GM23338 (cell line): ENCODE measurements at regions not wholly inside any gene's neighbourhood (a gene's known extent, or its start where the extent isn't known, plus 50 kb on each side); places are given as distances from the start of the nearest gene placed in this dataset.

Experiments used
- ATAC-seq: fragments of 200-7000 bp; cut with Tn5 transposase; 3 replicates; pipeline ENCODE4 v1.9.1; 2020
- DNase-seq: peaks from one replicate; pipeline ENCODE4 v3.0.0-alpha.2; 2015; ENCODE audit warnings: low spot score
- H2AFZ ChIP-seq: fragments of 200-600 bp; sonication (generic); 2 replicates; pipeline ENCODE4 v1.8.0; 2016; ENCODE audit warnings: antibody characterized with exemption, mild to moderate bottlenecking, moderate library complexity
- H3F3A ChIP-seq: fragments of 200-600 bp; sonication (generic); replicated peaks from 2 replicates; pipeline ENCODE4 v1.8.0; 2017; ENCODE audit warnings: antibody characterized with exemption, mixed run types, low read depth
- H3K27ac ChIP-seq: fragments of 200-600 bp; sonication (generic); 2 replicates; pipeline ENCODE4 v1.6.1; 2016; ENCODE audit warnings: low read depth
- H3K27me3 ChIP-seq: fragments of 200-600 bp; sonication (generic); 2 replicates; pipeline ENCODE4 v1.8.0; 2016; ENCODE audit warnings: mild to moderate bottlenecking, mixed run types, moderate library complexity; ENCODE audit not compliant: insufficient read depth
- H3K36me3 ChIP-seq: fragments of 200-600 bp; sonication (generic); 2 replicates; pipeline ENCODE4 v1.8.0; 2016; ENCODE audit warnings: mild to moderate bottlenecking; ENCODE audit not compliant: insufficient read depth
- H3K4me1 ChIP-seq: fragments of 200-600 bp; sonication (generic); 2 replicates; pipeline ENCODE4 v1.8.0; 2016; ENCODE audit warnings: mild to moderate bottlenecking, moderate library complexity; ENCODE audit not compliant: insufficient read depth
- H3K4me2 ChIP-seq: fragments of 200-600 bp; sonication (generic); 2 replicates; pipeline ENCODE4 v1.7.1; 2017; ENCODE audit warnings: mixed run types
- H3K4me3 ChIP-seq: fragments of 200-600 bp; sonication (generic); 2 replicates; pipeline ENCODE4 v1.6.1; 2016; ENCODE audit warnings: mixed run types
- H3K79me2 ChIP-seq: fragments of 200-600 bp; sonication (generic); replicated peaks from 2 replicates; pipeline ENCODE4 v1.8.0; 2017; ENCODE audit warnings: mild to moderate bottlenecking; ENCODE audit not compliant: insufficient read depth
- H3K9me2 ChIP-seq: fragments of 200-600 bp; sonication (generic); 2 replicates; pipeline ENCODE4 v1.8.0; 2017; ENCODE audit not compliant: insufficient read depth
- H4K20me1 ChIP-seq: fragments of 200-600 bp; sonication (generic); replicated peaks from 2 replicates; pipeline ENCODE4 v1.8.0; 2017; ENCODE audit warnings: mild to moderate bottlenecking; ENCODE audit not compliant: insufficient read depth
- H3K27ac Mint-ChIP-seq: 2 replicates; pipeline ENCODE4 v1.8.0; 2020; ENCODE audit warnings: inconsistent platforms, mild to moderate bottlenecking, moderate library complexity, mixed read lengths
- H3K27me3 Mint-ChIP-seq: 3 replicates; pipeline ENCODE4 v1.8.0; 2022; ENCODE audit warnings: low read depth, mild to moderate bottlenecking, moderate library complexity, mixed read lengths, inconsistent platforms; ENCODE audit not compliant: insufficient read depth, poor library complexity
- H3K36me3 Mint-ChIP-seq: 3 replicates; pipeline ENCODE4 v1.8.0; 2021; ENCODE audit warnings: low read depth, mild to moderate bottlenecking, inconsistent platforms, moderate library complexity, mixed read lengths
- H3K4me1 Mint-ChIP-seq: 3 replicates; pipeline ENCODE4 v1.8.0; 2020; ENCODE audit warnings: mild to moderate bottlenecking, inconsistent platforms, mixed read lengths
- H3K4me3 Mint-ChIP-seq: 3 replicates; pipeline ENCODE4 v1.8.0; 2021; ENCODE audit warnings: moderate library complexity, mild to moderate bottlenecking, inconsistent platforms, mixed read lengths
- H3K9me3 Mint-ChIP-seq: 3 replicates; pipeline ENCODE4 v1.8.0; 2020; ENCODE audit warnings: moderate library complexity, mild to moderate bottlenecking, inconsistent platforms, mixed read lengths
- CREB1 ChIP-seq: fragments of 250-450 bp; sonication (Bioruptor Pico); IDR thresholded peaks from 2 replicates; pipeline ENCODE4 v1.5.0; 2020; ENCODE audit warnings: low read depth, mild to moderate bottlenecking, moderate library complexity
- ETS1 ChIP-seq: IDR thresholded peaks from 2 replicates; pipeline ENCODE4 v1.6.1; 2016; ENCODE audit warnings: antibody characterized with exemption
- EZH2phosphoT487 ChIP-seq: fragments of 200-600 bp; sonication (generic); IDR thresholded peaks from one replicate; pipeline ENCODE4 v1.8.1; 2018; ENCODE audit warnings: antibody characterized with exemption; ENCODE audit not compliant: unreplicated experiment
- JUNB ChIP-seq: IDR thresholded peaks from one replicate; pipeline ENCODE4 v1.6.1; 2016; ENCODE audit warnings: antibody characterized with exemption; ENCODE audit not compliant: unreplicated experiment
- NANOG ChIP-seq: IDR thresholded peaks from 2 replicates; pipeline ENCODE4 v1.6.1; 2016; ENCODE audit warnings: antibody characterized with exemption, borderline replicate concordance
- POLR2AphosphoS5 ChIP-seq: IDR thresholded peaks from 2 replicates; pipeline ENCODE4 v1.6.1; 2016; ENCODE audit warnings: antibody characterized with exemption, low read depth
- REST ChIP-seq: IDR thresholded peaks from one replicate; pipeline ENCODE4 v1.6.1; 2018; ENCODE audit warnings: antibody characterized with exemption; ENCODE audit not compliant: unreplicated experiment
- STAT1 ChIP-seq: IDR thresholded peaks from one replicate; pipeline ENCODE4 v1.6.1; 2016; ENCODE audit warnings: antibody characterized with exemption; ENCODE audit not compliant: unreplicated experiment
- ZNF331 ChIP-seq: fragments of 250-450 bp; sonication (Bioruptor Pico); IDR thresholded peaks from 2 replicates; pipeline ENCODE4 v1.5.0; 2020; ENCODE audit warnings: low read depth, mild to moderate bottlenecking, moderate library complexity
- ZNF462 ChIP-seq: fragments of 250-450 bp; sonication (Bioruptor Pico); IDR thresholded peaks from 2 replicates; pipeline ENCODE4 v1.5.0; 2020; ENCODE audit warnings: mild to moderate bottlenecking, moderate library complexity

GRCh38 chr2:195447323-195447975, 209.6 kb upstream of the SLC39A10 start (continued):
- TF ChIP-seq ZNF462 (CRISPR knock-in tag) (no peak), REST (no peak), EZH2phosphoT487 (no peak)

GRCh38 chr2:195445639-195446038, 211.4 kb upstream of the SLC39A10 start:
- no peaks in the 10 kb centered on the region for H3K9me3 Mint-ChIP-seq
- Histone ChIP-seq H3K36me3 (no peaks in the 10 kb centered on the region), H3K4me1 (no peaks in the 10 kb centered on the region), H4K20me1 (no peaks in the 10 kb centered on the region), H2AFZ (no peak overlapping the region), H3F3A (no peaks in the 10 kb centered on the region), H3K79me2 (no peaks in the 10 kb centered on the region), H3K27me3 (no peaks in the 10 kb centered on the region), H3K4me3 (no peak overlapping the region), H3K9me2 (no peaks in the 10 kb centered on the region; the same call in 1 of the 2 replicates), H3K27ac (no peak overlapping the region), H3K4me2 (no peak overlapping the region)
- H3K4me1 Mint-ChIP-seq: no peaks in the 10 kb centered on the region
- peaks cover 3% of the 10 kb centered on the region for H3K27me3 Mint-ChIP-seq
- ATAC-seq: no peak
- no peak for DNase-seq
- peaks cover 3% of the 10 kb centered on the region; the same call in 2 of the 3 replicates for H3K36me3 Mint-ChIP-seq
- H3K4me3 Mint-ChIP-seq: no peak overlapping the region
- no peak overlapping the region for H3K27ac Mint-ChIP-seq
- TF ChIP-seq NANOG: no peak
- TF ChIP-seq STAT1: no peak
- no peak for TF ChIP-seq ETS1
- no peak for TF ChIP-seq CREB1 (CRISPR knock-in tag)
- no peak for TF ChIP-seq JUNB
- TF ChIP-seq POLR2AphosphoS5: no peak
- no peak for TF ChIP-seq ZNF331 (CRISPR knock-in tag)
- TF ChIP-seq REST: no peak
